Astrocyte of the spinal cord (primary cell): ENCODE measurements at regions not wholly inside any gene's neighbourhood (a gene's known extent, or its start where the extent isn't known, plus 50 kb on each side); places are given as distances from the start of the nearest gene placed in this dataset.

Experiments used
- DNase-seq: peaks from one replicate; pipeline ENCODE4 v3.0.0; 2011; ENCODE audit warnings: low read depth, low spot score
- H3K4me3 ChIP-seq: 2 replicates; pipeline ENCODE4 v1.5.1; 2011; ENCODE audit warnings: low read depth, mild to moderate bottlenecking, low read length, moderate library complexity
- CTCF ChIP-seq: IDR thresholded peaks from 2 replicates; pipeline ENCODE4 v1.5.1; 2012; ENCODE audit warnings: low read depth, mild to moderate bottlenecking, low read length, inconsistent platforms
- in situ Hi-C: cut with HindIII; loops from 2 replicates; pipeline ENCODE4 v1.10.0; 2017; ENCODE audit warnings: low sequenced_read_pairs

- DNase-seq = no peak
- TF ChIP-seq CTCF = no peak
- no peak overlapping the region for H3K4me3 ChIP-seq
- in situ Hi-C loops = no loop called here
These were observed 99.6 kb downstream of the OGFRL1 start for GRCh38 chr6:71388068-71388744.

- DNase-seq = no peak
- no peak for TF ChIP-seq CTCF
- no peak overlapping the region for H3K4me3 ChIP-seq
- in situ Hi-C loops = no loop called here
These were observed 100.4 kb downstream of the OGFRL1 start for GRCh38 chr6:71388856-71389527.

- DNase-seq = no peak
- no peak for TF ChIP-seq CTCF
- in situ Hi-C loops = no loop called here
- no peak overlapping the region for H3K4me3 ChIP-seq
These were observed 102.5 kb downstream of the OGFRL1 start for GRCh38 chr6:71391126-71391525.

- no peak for DNase-seq
- TF ChIP-seq CTCF = no peak
- in situ Hi-C loops = no loop called here
- H3K4me3 ChIP-seq = no peak overlapping the region
These were observed 103.7 kb downstream of the OGFRL1 start for GRCh38 chr6:71392276-71392675.

- H3K4me3 ChIP-seq = no peak overlapping the region
- peak; percentile 29 for DNase-seq
- no peak for TF ChIP-seq CTCF
- in situ Hi-C loops = no loop called here
These were observed 104.9 kb downstream of the OGFRL1 start for GRCh38 chr6:71393471-71393870.

GRCh38 chr6:71393981-71394432, 105.4 kb downstream of the OGFRL1 start:
- peak; percentile 51 for DNase-seq
- no peak overlapping the region for H3K4me3 ChIP-seq
- in situ Hi-C loops = no loop called here
- TF ChIP-seq CTCF = no peak
